ENCODE measurements at regions not wholly inside any gene's neighbourhood (a gene's known extent, or its start where the extent isn't known, plus 50 kb on each side); places are given as distances from the start of the nearest gene placed in this dataset.

DNA sequence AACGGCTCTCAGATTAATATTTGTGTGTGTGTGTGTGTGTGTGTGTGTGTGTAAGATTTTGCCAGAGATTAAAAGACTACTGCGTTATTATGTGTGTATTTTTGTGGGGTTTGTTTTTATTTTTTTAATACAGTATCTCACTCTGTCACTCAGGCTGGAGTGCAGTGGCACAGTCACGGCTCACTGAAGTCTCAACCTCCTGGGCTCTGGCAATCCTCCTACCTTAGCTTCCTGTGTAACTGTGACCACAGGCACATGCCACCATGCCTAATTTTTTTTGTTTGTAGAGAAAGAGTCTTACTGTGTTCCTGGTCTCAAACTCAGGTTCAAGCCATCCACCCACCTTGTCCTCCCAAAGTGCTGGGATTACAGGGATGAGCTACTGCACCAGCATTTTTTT, 87.2 kb downstream of the CYB561 start (continued):
- TF ChIP-seq, protein P1, sequence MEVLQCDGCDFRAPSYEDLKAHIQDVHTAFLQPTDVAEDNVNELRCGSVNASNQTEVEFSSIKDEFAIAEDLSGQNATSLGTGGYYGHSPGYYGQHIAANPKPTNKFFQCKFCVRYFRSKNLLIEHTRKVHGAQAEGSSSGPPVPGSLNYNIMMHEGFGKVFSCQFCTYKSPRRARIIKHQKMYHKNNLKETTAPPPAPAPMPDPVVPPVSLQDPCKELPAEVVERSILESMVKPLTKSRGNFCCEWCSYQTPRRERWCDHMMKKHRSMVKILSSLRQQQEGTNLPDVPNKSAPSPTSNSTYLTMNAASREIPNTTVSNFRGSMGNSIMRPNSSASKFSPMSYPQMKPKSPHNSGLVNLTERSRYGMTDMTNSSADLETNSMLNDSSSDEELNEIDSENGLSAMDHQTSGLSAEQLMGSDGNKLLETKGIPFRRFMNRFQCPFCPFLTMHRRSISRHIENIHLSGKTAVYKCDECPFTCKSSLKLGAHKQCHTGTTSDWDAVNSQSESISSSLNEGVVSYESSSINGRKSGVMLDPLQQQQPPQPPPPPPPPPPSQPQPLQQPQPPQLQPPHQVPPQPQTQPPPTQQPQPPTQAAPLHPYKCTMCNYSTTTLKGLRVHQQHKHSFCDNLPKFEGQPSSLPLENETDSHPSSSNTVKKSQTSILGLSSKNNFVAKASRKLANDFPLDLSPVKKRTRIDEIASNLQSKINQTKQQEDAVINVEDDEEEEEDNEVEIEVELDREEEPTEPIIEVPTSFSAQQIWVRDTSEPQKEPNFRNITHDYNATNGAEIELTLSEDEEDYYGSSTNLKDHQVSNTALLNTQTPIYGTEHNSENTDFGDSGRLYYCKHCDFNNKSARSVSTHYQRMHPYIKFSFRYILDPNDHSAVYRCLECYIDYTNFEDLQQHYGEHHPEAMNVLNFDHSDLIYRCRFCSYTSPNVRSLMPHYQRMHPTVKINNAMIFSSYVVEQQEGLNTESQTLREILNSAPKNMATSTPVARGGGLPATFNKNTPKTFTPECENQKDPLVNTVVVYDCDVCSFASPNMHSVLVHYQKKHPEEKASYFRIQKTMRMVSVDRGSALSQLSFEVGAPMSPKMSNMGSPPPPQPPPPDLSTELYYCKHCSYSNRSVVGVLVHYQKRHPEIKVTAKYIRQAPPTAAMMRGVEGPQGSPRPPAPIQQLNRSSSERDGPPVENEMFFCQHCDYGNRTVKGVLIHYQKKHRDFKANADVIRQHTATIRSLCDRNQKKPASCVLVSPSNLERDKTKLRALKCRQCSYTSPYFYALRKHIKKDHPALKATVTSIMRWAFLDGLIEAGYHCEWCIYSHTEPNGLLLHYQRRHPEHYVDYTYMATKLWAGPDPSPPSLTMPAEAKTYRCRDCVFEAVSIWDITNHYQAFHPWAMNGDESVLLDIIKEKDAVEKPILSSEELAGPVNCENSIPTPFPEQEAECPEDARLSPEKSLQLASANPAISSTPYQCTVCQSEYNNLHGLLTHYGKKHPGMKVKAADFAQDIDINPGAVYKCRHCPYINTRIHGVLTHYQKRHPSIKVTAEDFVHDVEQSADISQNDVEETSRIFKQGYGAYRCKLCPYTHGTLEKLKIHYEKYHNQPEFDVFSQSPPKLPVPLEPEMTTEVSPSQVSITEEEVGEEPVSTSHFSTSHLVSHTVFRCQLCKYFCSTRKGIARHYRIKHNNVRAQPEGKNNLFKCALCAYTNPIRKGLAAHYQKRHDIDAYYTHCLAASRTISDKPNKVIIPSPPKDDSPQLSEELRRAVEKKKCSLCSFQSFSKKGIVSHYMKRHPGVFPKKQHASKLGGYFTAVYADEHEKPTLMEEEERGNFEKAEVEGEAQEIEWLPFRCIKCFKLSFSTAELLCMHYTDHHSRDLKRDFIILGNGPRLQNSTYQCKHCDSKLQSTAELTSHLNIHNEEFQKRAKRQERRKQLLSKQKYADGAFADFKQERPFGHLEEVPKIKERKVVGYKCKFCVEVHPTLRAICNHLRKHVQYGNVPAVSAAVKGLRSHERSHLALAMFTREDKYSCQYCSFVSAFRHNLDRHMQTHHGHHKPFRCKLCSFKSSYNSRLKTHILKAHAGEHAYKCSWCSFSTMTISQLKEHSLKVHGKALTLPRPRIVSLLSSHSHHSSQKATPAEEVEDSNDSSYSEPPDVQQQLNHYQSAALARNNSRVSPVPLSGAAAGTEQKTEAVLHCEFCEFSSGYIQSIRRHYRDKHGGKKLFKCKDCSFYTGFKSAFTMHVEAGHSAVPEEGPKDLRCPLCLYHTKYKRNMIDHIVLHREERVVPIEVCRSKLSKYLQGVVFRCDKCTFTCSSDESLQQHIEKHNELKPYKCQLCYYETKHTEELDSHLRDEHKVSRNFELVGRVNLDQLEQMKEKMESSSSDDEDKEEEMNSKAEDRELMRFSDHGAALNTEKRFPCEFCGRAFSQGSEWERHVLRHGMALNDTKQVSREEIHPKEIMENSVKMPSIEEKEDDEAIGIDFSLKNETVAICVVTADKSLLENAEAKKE (CRISPR knock-in tag; IDR thresholded peaks at IDR 0.05) = no peak
- no peak for TF ChIP-seq EZH2phosphoT487 (IDR thresholded peaks at IDR 0.05; ENCODE audit: unreplicated experiment)
- TF ChIP-seq, protein P2, sequence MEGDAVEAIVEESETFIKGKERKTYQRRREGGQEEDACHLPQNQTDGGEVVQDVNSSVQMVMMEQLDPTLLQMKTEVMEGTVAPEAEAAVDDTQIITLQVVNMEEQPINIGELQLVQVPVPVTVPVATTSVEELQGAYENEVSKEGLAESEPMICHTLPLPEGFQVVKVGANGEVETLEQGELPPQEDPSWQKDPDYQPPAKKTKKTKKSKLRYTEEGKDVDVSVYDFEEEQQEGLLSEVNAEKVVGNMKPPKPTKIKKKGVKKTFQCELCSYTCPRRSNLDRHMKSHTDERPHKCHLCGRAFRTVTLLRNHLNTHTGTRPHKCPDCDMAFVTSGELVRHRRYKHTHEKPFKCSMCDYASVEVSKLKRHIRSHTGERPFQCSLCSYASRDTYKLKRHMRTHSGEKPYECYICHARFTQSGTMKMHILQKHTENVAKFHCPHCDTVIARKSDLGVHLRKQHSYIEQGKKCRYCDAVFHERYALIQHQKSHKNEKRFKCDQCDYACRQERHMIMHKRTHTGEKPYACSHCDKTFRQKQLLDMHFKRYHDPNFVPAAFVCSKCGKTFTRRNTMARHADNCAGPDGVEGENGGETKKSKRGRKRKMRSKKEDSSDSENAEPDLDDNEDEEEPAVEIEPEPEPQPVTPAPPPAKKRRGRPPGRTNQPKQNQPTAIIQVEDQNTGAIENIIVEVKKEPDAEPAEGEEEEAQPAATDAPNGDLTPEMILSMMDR (conservative IDR thresholded peaks at IDR 0.05; ENCODE audit: low read depth in 2 of 2) = no peak
- TF ChIP-seq ZNF114 (CRISPR knock-in tag; IDR thresholded peaks at IDR 0.05) = no peak
- TF ChIP-seq, protein P3, sequence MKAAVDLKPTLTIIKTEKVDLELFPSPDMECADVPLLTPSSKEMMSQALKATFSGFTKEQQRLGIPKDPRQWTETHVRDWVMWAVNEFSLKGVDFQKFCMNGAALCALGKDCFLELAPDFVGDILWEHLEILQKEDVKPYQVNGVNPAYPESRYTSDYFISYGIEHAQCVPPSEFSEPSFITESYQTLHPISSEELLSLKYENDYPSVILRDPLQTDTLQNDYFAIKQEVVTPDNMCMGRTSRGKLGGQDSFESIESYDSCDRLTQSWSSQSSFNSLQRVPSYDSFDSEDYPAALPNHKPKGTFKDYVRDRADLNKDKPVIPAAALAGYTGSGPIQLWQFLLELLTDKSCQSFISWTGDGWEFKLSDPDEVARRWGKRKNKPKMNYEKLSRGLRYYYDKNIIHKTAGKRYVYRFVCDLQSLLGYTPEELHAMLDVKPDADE (IDR thresholded peaks at IDR 0.05) = no peak
- TF ChIP-seq STAT1 (IDR thresholded peaks at IDR 0.05; ENCODE audit: unreplicated experiment) = no peak
- no peak for TF ChIP-seq EZH2 (IDR thresholded peaks at IDR 0.05; ENCODE audit: low read depth, unreplicated experiment)
- TF ChIP-seq CREB1 (CRISPR knock-in tag; IDR thresholded peaks at IDR 0.05; ENCODE audit: low read depth) = no peak
